Activated CD8-positive, alpha-beta T cell treated with anti-CD3 and anti-CD28 coated beads, Interleukin-2, amount 10 ng/mL, durations not matched to agents 7 days and 5 days (primary cell): ENCODE measurements at regions not wholly inside any gene's neighbourhood (a gene's known extent, or its start where the extent isn't known, plus 50 kb on each side); places are given as distances from the start of the nearest gene placed in this dataset.

Source experiments
- ATAC-seq: fragments of 150-1000 bp; cut with Tn5 transposase; one replicate; pipeline ENCODE4 v1.10.0; 2021; ENCODE audit warnings: moderate library complexity
- CTCF ChIA-PET: fragments of 350-600 bp; sonication (Branson Sonifier 250); formaldehyde crosslinking; loops from one replicate; lab custom pipeline; 2021; ENCODE audit warnings: antibody characterized with exemption; lab: Charles Lee
- POLR2A ChIA-PET: fragments of 350-600 bp; sonication (Branson Sonifier 250); formaldehyde crosslinking; loops from one replicate; lab custom pipeline; 2021; ENCODE audit warnings: antibody characterized with exemption; lab: Charles Lee
- DNase-seq: peaks from one replicate; pipeline ENCODE4 v3.0.0-alpha.2; 2020
- H3K27ac Mint-ChIP-seq: one replicate; pipeline ENCODE4 v1.8.0; 2021; ENCODE audit warnings: mild to moderate bottlenecking, mixed read lengths
- H3K27me3 Mint-ChIP-seq: one replicate; pipeline ENCODE4 v1.8.0; 2021; ENCODE audit warnings: low read depth, mixed read lengths
- H3K36me3 Mint-ChIP-seq: one replicate; pipeline ENCODE4 v1.8.0; 2021; ENCODE audit warnings: low read depth, mixed read lengths
- H3K4me1 Mint-ChIP-seq: one replicate; pipeline ENCODE4 v1.8.0; 2021; ENCODE audit warnings: low read depth, mixed read lengths
- H3K4me3 Mint-ChIP-seq: one replicate; pipeline ENCODE4 v1.8.0; 2021; ENCODE audit warnings: mild to moderate bottlenecking, mixed read lengths
- H3K9me3 Mint-ChIP-seq: one replicate; pipeline ENCODE4 v1.8.0; 2022; ENCODE audit warnings: mixed read lengths; ENCODE audit not compliant: insufficient read depth

DNA sequence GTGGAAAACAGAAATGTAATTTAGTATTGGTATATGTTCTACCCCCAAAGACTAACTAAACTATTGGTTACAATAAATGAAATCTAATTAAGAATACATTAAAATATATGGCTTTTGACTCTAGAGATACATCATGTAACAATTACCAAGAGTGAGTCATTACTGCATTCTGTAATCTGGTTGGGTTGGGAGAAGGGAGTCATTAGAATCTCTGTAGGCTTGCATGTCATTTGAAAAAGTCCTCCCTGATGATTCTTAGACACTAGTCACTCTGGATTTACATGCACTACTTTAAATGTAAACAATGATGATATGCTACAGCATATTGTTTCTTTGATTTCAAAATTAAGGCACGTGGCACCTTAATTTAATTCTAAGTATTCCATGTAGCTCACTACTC, 293.4 kb upstream of the CHST9 start:
- Mint-ChIP-seq H3K4me3 (no peak overlapping the region), H3K9me3 (peaks cover 10% of the 10 kb centered on the region), H3K27me3 (no peaks in the 10 kb centered on the region), H3K36me3 (no peaks in the 10 kb centered on the region), H3K4me1 (no peaks in the 10 kb centered on the region), H3K27ac (no peak overlapping the region)
- ChIA-PET POLR2A (no interaction called here), CTCF (no interaction called here)
- ATAC-seq = no peak
- DNase-seq = no peak

DNA sequence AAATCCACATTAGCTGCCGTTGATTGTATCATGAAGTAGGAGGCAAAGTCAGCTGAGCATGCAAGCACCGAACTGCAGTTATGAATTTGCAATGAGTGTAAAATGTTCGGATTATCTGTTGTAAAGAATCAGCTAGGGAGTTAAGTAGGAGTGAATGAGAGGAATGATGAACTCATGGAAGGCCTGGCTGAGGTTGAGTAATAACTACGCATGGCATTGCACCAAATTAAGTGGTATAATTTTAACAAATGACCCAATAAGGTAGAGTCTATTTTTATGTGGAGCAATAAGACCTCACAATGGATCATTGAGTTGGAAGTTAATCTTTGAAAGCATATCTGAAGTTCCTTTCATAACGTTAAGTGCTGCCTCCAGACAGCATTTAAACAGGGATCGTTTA, 288.2 kb upstream of the CHST9 start:
- no peak for ATAC-seq
- no peak overlapping the region for H3K4me3 Mint-ChIP-seq
- H3K27ac Mint-ChIP-seq = no peak overlapping the region
- POLR2A ChIA-PET = no interaction called here
- peaks cover 6% of the 10 kb centered on the region for H3K9me3 Mint-ChIP-seq
- no peak for DNase-seq
- H3K36me3 Mint-ChIP-seq = no peaks in the 10 kb centered on the region
- H3K4me1 Mint-ChIP-seq = no peaks in the 10 kb centered on the region
- H3K27me3 Mint-ChIP-seq = no peaks in the 10 kb centered on the region
- CTCF ChIA-PET = no interaction called here

DNA sequence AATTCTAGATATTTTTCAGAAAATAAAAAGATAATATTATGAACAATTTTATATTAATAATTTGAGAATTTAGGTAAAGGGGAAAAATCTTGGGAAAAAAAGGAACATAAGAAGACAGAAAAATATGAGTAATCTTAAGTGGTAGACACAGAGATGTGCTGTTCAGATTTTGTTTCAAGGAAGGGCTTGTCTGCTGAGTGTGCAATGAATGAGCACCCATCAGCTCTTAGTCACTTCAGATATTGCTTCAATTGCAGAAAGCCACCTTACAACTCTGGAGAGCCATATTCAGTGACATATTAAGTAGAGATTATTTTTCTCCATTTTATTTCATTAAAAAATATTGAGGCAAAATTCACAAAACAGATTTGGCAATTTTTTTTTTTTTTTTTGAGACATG, 282.0 kb upstream of the CHST9 start:
- POLR2A ChIA-PET = no interaction called here
- no peaks in the 10 kb centered on the region for H3K4me1 Mint-ChIP-seq
- no peak for DNase-seq
- no peaks in the 10 kb centered on the region for H3K36me3 Mint-ChIP-seq
- CTCF ChIA-PET = no interaction called here
- no peaks in the 10 kb centered on the region for H3K27me3 Mint-ChIP-seq
- H3K9me3 Mint-ChIP-seq = no peaks in the 10 kb centered on the region
- no peak for ATAC-seq
- H3K27ac Mint-ChIP-seq = no peak overlapping the region
- no peak overlapping the region for H3K4me3 Mint-ChIP-seq

DNA sequence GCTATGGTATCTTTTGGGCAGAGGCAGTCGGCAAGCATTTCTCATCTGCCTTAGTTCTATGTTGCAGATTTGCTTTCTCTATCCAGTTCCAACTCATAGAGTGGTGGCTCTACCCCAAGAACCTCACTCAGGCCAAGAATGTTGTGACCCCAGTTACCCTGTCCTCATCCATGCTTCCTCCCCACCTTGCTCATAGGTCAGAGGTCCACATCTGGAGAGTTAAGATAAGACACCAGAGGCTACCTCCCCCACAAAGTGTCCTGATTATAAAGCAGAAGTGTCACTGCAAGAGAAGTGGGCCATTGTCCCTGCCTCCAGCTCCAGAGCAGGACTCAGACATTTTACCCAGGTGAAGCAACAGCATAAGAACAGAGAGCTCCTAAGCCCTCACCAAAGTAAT, 276.8 kb upstream of the CHST9 start:
- H3K27ac Mint-ChIP-seq = no peak overlapping the region
- no peaks in the 10 kb centered on the region for H3K36me3 Mint-ChIP-seq
- no peak for DNase-seq

DNA sequence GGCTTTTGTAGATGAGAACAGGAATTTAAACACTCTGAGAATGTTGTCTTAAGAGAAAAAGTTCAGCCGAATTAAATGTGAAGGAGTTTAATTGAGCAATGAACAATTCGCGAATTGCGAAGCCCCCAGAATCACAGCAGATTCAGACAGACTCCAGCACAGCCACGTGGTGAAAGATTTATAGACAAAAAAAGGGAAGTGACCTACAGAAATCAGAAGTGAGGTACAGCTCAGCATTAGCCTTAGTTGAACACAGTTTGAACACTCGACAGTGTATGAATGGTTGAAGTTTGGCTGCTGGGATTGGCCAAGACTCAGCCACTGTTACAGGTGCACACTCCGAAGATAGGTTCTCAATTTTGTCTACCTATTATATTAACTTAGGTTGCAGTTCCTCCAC, 264.0 kb upstream of the CHST9 start:
- ATAC-seq (no peak), DNase-seq (no peak)
- no peaks in the 10 kb centered on the region for H3K9me3 Mint-ChIP-seq
- no peaks in the 10 kb centered on the region for H3K4me1 Mint-ChIP-seq
- POLR2A ChIA-PET = no interaction called here
- no peaks in the 10 kb centered on the region for H3K36me3 Mint-ChIP-seq
- no peaks in the 10 kb centered on the region for H3K27me3 Mint-ChIP-seq
- H3K4me3 Mint-ChIP-seq = no peak overlapping the region
- CTCF ChIA-PET = no interaction called here
- no peak overlapping the region for H3K27ac Mint-ChIP-seq

More for the DNA sequence above, 276.8 kb upstream of the CHST9 start:
- Mint-ChIP-seq H3K9me3 (no peaks in the 10 kb centered on the region), H3K27me3 (no peaks in the 10 kb centered on the region), H3K4me1 (no peaks in the 10 kb centered on the region), H3K4me3 (no peak overlapping the region)
- POLR2A ChIA-PET = no interaction called here
- no peak for ATAC-seq
- CTCF ChIA-PET = no interaction called here

DNA sequence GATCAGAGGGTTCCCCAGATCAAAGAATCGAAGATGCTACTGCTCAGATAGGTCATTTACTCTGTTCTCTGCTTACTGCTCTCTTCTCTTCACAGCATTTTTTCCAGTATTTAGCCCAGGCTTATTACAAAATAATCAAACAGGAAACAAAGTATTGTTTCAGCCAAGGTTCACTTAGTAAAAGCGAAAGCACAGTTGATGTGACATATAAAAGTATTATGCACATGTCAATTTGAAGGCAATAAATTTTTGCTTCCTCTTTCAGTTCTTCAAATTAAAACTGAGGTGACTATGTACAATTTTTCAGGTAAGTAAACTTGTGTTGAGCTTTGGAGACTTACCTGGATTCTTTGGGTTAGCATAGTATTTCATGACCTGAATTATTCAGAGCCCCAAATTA, 262.8 kb upstream of the CHST9 start:
- Mint-ChIP-seq H3K4me1 (no peaks in the 10 kb centered on the region), H3K27me3 (no peaks in the 10 kb centered on the region), H3K27ac (no peak overlapping the region), H3K9me3 (no peaks in the 10 kb centered on the region), H3K36me3 (no peaks in the 10 kb centered on the region), H3K4me3 (no peak overlapping the region)
- CTCF ChIA-PET = no interaction called here
- POLR2A ChIA-PET = no interaction called here
- no peak for DNase-seq
- ATAC-seq = no peak

DNA sequence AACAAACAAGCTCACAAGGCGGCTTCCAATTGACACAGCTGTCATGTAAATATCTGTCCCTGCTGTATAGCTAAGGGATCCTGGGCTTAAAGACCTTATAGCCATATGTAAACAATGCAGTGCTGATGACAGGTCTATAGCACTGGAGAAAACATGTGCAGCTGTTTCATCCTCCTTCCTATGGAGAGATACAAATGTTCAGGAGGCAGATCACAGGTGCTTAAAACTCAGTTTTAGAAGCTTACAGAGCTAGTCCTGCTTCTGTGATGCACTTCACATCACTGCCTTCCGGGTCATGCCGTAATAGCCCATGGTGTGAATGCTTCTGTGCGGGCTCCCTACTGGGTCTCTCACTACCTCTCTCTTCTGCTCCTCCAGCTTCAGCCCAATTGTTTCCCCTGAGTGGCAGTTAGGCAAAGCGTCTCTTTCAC, 262.4 kb upstream of the CHST9 start:
- H3K4me3 Mint-ChIP-seq = no peak overlapping the region
- POLR2A ChIA-PET = no interaction called here

DNA sequence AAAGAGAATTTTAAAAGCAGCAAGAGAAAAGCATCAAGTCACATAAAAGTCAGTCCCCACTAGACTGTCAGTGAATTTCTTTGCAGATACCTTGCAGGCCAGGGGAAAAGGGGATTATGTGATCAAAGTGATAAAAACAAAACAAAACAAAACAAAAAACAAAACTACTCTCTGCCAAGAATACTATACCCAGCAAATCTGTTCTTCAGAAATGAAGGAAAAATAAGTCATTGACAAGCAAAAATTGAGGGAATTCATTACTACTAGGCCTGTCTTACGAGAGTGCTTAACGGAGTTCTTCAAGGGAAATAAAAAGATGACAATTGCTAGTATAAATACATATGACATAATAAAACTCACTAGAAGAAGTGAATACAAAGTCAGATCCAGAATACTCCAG, 245.5 kb upstream of the CHST9 start:
- DNase-seq (no peak), ATAC-seq (no peak)
- no peaks in the 10 kb centered on the region for H3K4me1 Mint-ChIP-seq
- no peaks in the 10 kb centered on the region for H3K27me3 Mint-ChIP-seq
- CTCF ChIA-PET = no interaction called here
- no peaks in the 10 kb centered on the region for H3K36me3 Mint-ChIP-seq
- H3K4me3 Mint-ChIP-seq = no peak overlapping the region
- POLR2A ChIA-PET = no interaction called here
- no peak overlapping the region for H3K27ac Mint-ChIP-seq
- peaks cover 11% of the 10 kb centered on the region for H3K9me3 Mint-ChIP-seq

More for the DNA sequence above, 262.4 kb upstream of the CHST9 start:
- DNase-seq (no peak), ATAC-seq (no peak)
- Mint-ChIP-seq H3K9me3 (peaks cover 2% of the 10 kb centered on the region), H3K27ac (no peak overlapping the region), H3K36me3 (no peaks in the 10 kb centered on the region), H3K27me3 (no peaks in the 10 kb centered on the region), H3K4me1 (no peaks in the 10 kb centered on the region)
- CTCF ChIA-PET = no interaction called here

DNA sequence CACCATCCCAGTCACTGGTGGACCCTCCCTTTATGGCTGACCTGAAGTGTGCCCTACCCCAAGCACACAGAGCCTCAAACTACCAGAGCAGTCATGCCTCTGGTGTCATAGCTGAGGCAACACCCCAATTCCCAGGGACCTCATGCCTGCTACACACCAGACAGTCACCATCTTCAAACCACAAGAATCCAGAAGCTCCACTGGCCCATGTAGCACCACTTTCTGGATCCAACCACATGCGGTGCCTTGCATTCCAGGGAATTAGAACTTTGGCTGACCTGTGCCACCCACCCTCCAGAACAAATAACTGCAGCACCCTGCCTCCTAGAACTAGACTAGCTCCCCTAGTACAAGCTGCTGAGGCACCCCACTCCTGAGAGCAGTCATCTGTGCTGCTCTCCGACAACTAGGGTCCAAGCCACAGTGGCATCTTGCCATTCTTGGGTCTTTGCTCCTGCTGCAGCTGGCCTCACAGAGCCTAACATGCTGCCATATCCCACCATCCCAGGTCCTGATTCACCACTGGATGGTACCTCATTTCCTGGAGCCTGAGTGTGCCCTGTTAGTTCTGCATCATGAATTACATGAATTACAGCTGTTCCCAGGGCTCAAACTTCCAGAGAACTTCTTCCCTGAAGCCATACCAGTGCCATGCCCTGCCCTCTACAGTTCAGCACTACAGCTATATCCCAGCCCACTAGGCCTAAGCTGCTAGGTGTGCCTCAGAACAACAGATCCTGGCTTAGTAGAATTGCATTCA, 243.8 kb upstream of the CHST9 start:
- H3K9me3 Mint-ChIP-seq = peaks cover 11% of the 10 kb centered on the region
- H3K36me3 Mint-ChIP-seq = no peaks in the 10 kb centered on the region
- ChIA-PET POLR2A (no interaction called here), CTCF (no interaction called here)
- H3K27me3 Mint-ChIP-seq = no peaks in the 10 kb centered on the region
- H3K27ac Mint-ChIP-seq = no peak overlapping the region
- no peak for ATAC-seq
- DNase-seq = no peak
- no peaks in the 10 kb centered on the region for H3K4me1 Mint-ChIP-seq
- no peak overlapping the region for H3K4me3 Mint-ChIP-seq

DNA sequence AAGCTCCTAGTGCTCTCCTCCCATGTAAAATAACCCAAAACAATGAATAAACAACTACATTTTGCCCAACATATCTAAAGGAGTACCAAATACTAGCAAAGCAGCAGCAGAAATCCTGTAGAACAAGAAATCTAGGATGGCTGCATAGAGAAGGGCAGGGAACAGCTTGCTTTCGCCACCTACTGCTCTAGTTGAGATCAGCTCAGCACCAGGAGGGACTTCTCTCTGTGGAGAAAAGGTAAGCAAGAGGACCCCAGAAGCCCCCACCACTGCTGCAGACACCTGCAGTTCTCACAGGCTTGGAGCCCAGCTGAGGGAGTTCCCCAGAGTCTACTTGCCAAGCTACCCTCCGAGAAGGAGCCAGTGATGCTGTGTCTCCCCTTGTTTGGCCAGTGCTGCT, 243.0 kb upstream of the CHST9 start:
- no peaks in the 10 kb centered on the region for H3K36me3 Mint-ChIP-seq
- CTCF ChIA-PET = no interaction called here

DNA sequence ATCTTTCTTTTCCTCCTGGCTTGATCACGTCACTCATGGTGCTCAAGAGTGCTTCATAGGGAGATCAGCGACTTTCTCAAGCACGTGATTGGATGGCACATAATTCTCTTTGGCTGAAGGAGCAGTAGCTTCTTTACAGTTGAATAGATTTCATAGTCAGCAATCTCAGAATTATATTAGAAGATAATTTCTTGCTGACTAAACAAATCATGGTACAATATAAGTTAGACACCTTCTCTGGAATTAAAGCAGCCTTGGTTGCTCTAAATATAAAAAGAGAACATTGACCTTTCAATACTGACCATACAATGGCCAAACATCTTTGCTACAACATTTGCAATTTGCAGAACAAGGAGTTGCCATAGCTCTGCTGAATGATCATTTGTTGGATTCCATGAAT, 238.5 kb upstream of the CHST9 start:
- Mint-ChIP-seq H3K27me3 (no peaks in the 10 kb centered on the region), H3K9me3 (peaks cover 5% of the 10 kb centered on the region), H3K4me1 (no peaks in the 10 kb centered on the region), H3K27ac (no peak overlapping the region), H3K4me3 (no peak overlapping the region), H3K36me3 (no peaks in the 10 kb centered on the region)
- CTCF ChIA-PET = no interaction called here
- ATAC-seq = no peak
- no peak for DNase-seq
- POLR2A ChIA-PET = no interaction called here

More for the DNA sequence above, 243.0 kb upstream of the CHST9 start:
- Mint-ChIP-seq H3K27ac (no peak overlapping the region), H3K9me3 (peaks cover 11% of the 10 kb centered on the region), H3K27me3 (no peaks in the 10 kb centered on the region), H3K4me3 (no peak overlapping the region), H3K4me1 (no peaks in the 10 kb centered on the region)
- ATAC-seq = no peak
- POLR2A ChIA-PET = no interaction called here
- no peak for DNase-seq

DNA sequence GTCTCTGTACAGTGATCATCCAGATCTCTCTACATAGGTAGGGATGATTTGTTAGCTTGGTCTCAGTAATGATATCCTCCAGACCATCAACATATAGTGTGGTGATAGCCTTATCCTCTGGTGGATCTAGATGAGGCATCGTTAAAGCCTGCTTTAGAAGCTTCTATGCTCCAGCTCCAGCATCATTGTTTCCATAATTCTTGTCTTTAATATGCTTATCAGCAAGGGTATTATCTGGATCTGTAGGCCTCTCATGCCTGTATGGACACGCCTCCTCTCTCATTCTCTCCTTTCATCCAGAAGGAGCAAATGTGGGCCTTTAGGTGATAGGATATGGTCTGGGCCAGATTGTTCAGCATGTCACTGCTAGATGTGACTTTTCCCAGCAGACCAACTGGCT, 234.5 kb upstream of the CHST9 start:
- ATAC-seq (no peak), DNase-seq (no peak)
- ChIA-PET CTCF (no interaction called here), POLR2A (no interaction called here)
- Mint-ChIP-seq H3K27ac (no peak overlapping the region), H3K4me3 (no peak overlapping the region), H3K9me3 (peaks cover 4% of the 10 kb centered on the region), H3K4me1 (no peaks in the 10 kb centered on the region), H3K27me3 (no peaks in the 10 kb centered on the region), H3K36me3 (no peaks in the 10 kb centered on the region)

DNA sequence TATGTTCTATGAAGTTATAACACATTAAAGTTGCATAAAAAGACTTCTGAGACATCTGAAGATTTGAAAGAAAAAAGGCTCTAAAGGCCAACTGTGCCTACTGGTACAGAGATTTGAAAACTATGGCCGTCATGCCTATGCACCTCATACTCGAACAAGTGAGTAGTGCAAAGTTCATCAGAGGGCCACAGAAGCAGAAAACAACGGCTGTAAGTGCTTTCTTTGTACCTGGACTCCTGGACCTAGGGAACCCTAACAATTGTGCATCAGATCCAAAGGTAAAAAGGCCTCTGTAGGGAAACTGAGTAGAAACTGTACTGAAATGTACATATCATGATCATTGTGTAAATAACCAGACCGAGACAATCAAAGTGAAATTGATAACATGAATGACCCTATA, 230.4 kb upstream of the CHST9 start:
- DNase-seq (no peak), ATAC-seq (no peak)
- POLR2A ChIA-PET = no interaction called here
- Mint-ChIP-seq H3K9me3 (peaks cover 10% of the 10 kb centered on the region), H3K36me3 (no peaks in the 10 kb centered on the region), H3K27me3 (no peaks in the 10 kb centered on the region), H3K27ac (no peak overlapping the region), H3K4me1 (no peaks in the 10 kb centered on the region), H3K4me3 (no peak overlapping the region)
- CTCF ChIA-PET = no interaction called here
